ENCODE measurements at regions not wholly inside any gene's neighbourhood (a gene's known extent, or its start where the extent isn't known, plus 50 kb on each side); places are given as distances from the start of the nearest gene placed in this dataset.

- TF ChIP-seq CTCF (IDR thresholded peaks at IDR 0.05; ENCODE audit: extremely low read depth, missing control alignments) = no peak
- DNase-seq (ENCODE audit: low spot score) = no peak
These were observed 226.1 kb upstream of the TOX3 start for GRCh38 chr16:52773026-52773425.

DNA sequence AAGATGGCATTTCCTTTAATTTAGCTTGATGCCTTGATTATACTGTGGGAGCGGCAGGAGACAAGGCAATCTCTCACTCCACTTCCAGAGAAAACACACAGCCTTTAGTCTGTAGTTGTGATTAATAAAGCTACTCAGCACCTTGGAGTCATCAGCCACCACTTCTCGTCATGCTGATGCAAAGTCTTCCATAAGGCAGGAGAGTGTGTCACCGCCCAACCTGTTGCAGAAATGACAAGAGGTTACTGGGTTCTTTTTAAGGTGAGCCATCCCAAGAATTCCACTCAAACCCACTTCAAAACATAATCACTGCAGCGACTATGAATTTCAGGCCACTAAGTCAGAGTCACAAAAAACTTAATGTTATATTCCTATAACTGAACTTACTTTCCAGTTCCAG is 223.9 kb upstream of the TOX3 start:
- DNase-seq (ENCODE audit: low spot score) = no peak
- TF ChIP-seq CTCF (IDR thresholded peaks at IDR 0.05; ENCODE audit: extremely low read depth, missing control alignments) = no peak

DNA sequence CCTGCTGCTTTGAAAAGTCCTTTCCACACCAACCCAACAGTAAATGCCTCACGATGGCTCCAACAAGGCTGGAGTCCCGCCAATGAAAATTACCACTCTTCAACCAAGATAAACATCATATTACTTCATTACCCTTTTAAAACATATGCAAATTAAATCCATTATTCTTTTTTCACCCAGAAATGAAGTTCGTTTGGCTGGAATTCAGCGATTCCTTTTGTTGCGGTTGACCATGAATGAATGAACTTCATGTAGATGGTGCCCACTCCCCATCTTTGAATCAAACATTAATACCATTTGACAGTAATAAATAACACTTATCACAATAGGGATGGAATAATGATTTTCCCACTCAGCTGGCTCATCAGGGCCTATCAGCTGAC is 211.5 kb upstream of the TOX3 start:
- DNase-seq (ENCODE audit: low spot score) = no peak
- no peak for TF ChIP-seq CTCF (IDR thresholded peaks at IDR 0.05; ENCODE audit: extremely low read depth, missing control alignments)

DNA sequence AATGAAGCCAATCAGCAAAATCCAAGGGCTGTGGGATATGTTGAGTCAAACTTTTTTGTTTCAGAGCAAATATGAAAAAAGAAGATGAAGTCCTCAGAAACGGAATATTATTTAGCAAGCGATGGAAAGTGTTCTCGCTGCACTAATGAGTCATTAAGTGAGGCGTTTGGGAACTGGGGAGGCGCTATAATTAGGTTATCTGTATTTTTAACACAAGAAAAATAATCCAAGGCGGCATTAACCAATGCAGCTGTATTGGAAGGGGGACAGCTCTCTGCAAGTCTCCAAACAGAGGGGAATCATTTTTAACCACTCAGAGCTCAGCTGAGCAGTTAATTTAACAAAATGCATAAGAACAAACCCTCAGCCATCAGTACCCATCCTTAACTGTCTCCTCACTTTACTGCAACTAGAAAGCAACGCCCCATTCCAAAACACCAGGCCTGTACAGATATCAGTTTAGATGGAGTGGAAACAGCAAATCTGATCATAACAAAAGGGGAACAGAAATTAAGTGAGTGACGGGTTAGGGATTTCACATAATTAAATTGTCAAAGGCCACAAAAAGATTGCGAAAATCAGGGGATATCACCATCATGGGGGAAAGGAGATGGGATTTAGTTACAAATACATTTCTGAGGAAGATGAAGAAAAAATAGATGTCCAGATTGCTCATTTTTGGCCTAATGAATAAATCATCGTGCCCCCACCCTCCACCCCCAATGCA is 211.0 kb upstream of the TOX3 start:
- DNase-seq (ENCODE audit: low spot score) = no peak
- no peak for TF ChIP-seq CTCF (IDR thresholded peaks at IDR 0.05; ENCODE audit: extremely low read depth, missing control alignments)

DNA sequence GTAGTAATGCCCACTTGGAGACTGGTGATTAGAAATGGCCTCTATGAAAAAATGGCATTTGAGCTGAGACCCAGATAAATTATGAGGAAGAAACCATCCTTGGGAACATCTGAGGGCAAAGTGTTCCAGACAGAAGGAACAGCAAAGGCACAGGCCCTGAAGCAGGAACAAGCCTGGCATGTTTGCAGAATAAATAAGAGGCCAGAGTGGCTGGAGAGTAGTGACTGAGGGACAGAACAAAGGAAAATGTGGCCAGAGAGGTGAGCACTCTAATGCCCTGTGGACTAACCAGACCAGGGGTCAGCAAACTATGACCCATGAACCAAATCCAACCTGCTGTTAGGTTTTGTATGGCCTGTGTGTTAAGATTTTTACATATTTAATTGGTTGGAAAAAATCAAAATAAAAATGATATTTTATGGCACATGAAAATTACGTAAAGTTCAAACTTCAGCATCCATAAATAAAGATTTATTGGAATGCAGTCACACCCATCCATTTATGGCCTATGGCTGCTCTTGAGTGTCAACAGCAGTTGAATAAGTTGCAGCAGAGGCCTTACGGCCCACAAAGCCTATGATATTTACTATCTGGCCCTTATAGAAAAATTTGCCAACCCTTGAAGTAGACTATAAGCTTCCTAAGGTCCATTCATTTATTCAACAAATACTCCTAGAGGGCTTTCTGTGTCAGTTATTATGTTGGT is 210.0 kb upstream of the TOX3 start:
- DNase-seq (ENCODE audit: low spot score) = no peak
- no peak for TF ChIP-seq CTCF (IDR thresholded peaks at IDR 0.05; ENCODE audit: extremely low read depth, missing control alignments)

GRCh38 chr16:52755396-52755795 is 208.5 kb upstream of the TOX3 start:
- DNase-seq (ENCODE audit: low spot score) = no peak
- TF ChIP-seq CTCF (IDR thresholded peaks at IDR 0.05; ENCODE audit: extremely low read depth, missing control alignments) = no peak

DNA sequence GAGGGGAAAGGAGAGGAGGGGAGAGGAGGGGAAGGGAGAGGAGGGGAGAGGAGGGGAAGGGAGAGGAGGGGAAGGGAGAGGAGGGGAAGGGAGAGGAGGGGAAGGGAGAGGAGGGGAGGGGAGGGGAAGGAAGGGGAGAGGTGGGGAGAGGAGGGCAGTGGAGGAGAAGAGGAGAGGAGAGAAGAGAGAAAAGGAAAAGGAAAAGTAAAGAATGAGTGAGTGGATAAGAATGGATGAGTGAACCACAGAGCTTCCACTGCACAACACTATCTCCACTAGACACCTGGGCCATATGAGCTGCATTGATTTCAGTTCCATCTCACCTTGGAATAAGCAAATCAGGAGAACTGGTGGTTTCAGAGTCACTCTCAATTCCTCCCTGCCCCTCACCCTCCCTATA is 204.1 kb upstream of the TOX3 start:
- TF ChIP-seq CTCF (IDR thresholded peaks at IDR 0.05; ENCODE audit: extremely low read depth, missing control alignments) = no peak
- no peak for DNase-seq (ENCODE audit: low spot score)

Data from GM20000 (cell line).